Ovary (tissue), 3 donors: ENCODE measurements at regions not wholly inside any gene's neighbourhood (a gene's known extent, or its start where the extent isn't known, plus 50 kb on each side); places are given as distances from the start of the nearest gene placed in this dataset.

Experiments used
- EP300 ChIP-seq: sonication (generic); formaldehyde crosslinking; IDR thresholded peaks from one replicate; pipeline ENCODE4 v1.6.1; 2017; ENCODE audit warnings: antibody characterized with exemption
- POLR2A ChIP-seq: fragments of 450-650 bp; IDR thresholded peaks from one replicate; pipeline ENCODE4 v1.6.1; 2017; ENCODE audit warnings: antibody characterized with exemption, mild to moderate bottlenecking, moderate library complexity
- TF ChIP-seq, protein P1 (sequence below), 3 donors: fragments of 450-650 bp in 2 of 3; fragments of 200-600 bp in 1 of 3; IDR thresholded peaks; one replicate each; pipeline versions ENCODE4 v1.5.1 to v1.8.0; 2016 to 2022; ENCODE audit warnings: antibody characterized with exemption in 3 of 3, mild to moderate bottlenecking in 1 of 3
- donor health status: DM: no; HTN: no; CAD: no.

DNA sequence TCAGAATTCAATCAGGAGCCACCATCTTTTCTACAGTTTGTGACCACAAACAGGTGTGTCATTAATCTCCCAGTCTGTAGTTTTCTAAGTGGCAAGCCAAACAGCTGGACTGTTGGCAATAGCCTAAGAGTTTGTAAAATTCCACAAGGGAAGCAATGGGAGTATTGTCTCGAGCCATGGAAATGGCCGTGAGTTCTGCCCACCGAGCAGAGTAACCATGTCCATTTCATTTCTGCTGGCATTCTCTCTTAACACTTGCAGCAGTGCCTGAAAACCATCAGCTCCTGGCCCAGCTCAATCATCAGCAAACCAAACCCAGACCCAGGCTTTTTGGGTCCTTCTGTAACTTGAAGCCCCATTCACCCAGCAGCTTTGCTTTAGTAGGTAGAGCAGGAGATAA lies 387.8 kb upstream of the CDH7 start:
- TF ChIP-seq, protein P1, sequence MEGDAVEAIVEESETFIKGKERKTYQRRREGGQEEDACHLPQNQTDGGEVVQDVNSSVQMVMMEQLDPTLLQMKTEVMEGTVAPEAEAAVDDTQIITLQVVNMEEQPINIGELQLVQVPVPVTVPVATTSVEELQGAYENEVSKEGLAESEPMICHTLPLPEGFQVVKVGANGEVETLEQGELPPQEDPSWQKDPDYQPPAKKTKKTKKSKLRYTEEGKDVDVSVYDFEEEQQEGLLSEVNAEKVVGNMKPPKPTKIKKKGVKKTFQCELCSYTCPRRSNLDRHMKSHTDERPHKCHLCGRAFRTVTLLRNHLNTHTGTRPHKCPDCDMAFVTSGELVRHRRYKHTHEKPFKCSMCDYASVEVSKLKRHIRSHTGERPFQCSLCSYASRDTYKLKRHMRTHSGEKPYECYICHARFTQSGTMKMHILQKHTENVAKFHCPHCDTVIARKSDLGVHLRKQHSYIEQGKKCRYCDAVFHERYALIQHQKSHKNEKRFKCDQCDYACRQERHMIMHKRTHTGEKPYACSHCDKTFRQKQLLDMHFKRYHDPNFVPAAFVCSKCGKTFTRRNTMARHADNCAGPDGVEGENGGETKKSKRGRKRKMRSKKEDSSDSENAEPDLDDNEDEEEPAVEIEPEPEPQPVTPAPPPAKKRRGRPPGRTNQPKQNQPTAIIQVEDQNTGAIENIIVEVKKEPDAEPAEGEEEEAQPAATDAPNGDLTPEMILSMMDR (IDR thresholded peaks at IDR 0.05), result no peak
- no peak for TF ChIP-seq EP300
- TF ChIP-seq POLR2A, result no peak
